Adrenal gland (tissue), 5 donors: ENCODE measurements at regions not wholly inside any gene's neighbourhood (a gene's known extent, or its start where the extent isn't known, plus 50 kb on each side); places are given as distances from the start of the nearest gene placed in this dataset.

Experiments used
- CTCF ChIP-seq, 6 experiments: fragments of 450-650 bp in 4 of 6; fragments of 200-600 bp in 2 of 6; sonication (generic) in 1 of 6; IDR thresholded peaks; 1 replicate in 5 of 6; 2 replicates in 1 of 6; pipeline versions ENCODE4 v1.5.1 to v1.8.0; 2016 to 2021; ENCODE audit warnings: antibody characterized with exemption in 6 of 6, mild to moderate bottlenecking in 2 of 6, moderate library complexity in 1 of 6
- POLR2A ChIP-seq, 2 donors: fragments of 450-650 bp; IDR thresholded peaks; one replicate each; pipeline ENCODE4 v1.6.1; 2017; ENCODE audit warnings: antibody characterized with exemption in 2 of 2, mild to moderate bottlenecking in 2 of 2, moderate library complexity in 1 of 2
- donor health status: DM: no; HTN: no; CAD: no.

- TF ChIP-seq CTCF (IDR thresholded peaks at IDR 0.05), result no peak
- no peak for TF ChIP-seq POLR2A (IDR thresholded peaks at IDR 0.05)
Observed at GRCh38 chr15:39381517-39381916, 199.4 kb upstream of the THBS1 start.
